CD4-positive, alpha-beta memory T cell (primary cell): ENCODE measurements at regions not wholly inside any gene's neighbourhood (a gene's known extent, or its start where the extent isn't known, plus 50 kb on each side); places are given as distances from the start of the nearest gene placed in this dataset.

Experiments
- CTCF ChIA-PET: fragments of 350-600 bp; sonication (Branson Sonifier 250); formaldehyde crosslinking; loops from one replicate; lab custom pipeline; 2021; ENCODE audit warnings: inconsistent platforms; ENCODE audit not compliant: partially characterized antibody; lab: Charles Lee
- POLR2A ChIA-PET: fragments of 350-600 bp; sonication (Branson Sonifier 250); formaldehyde crosslinking; loops from one replicate; lab custom pipeline; 2021; ENCODE audit not compliant: partially characterized antibody; lab: Charles Lee
- DNase-seq, 5 donors: peaks; one replicate each; pipeline versions ENCODE4 v3.0.0 to v3.0.0-alpha.2; 2020 to 2022; ENCODE audit warnings: mixed read lengths in 1 of 5
- H3K27ac ChIP-seq: one replicate; pipeline ENCODE4 v1.7.0; 2013; ENCODE audit warnings: low read depth, low read length
- H3K27me3 ChIP-seq: 2 replicates; pipeline ENCODE4 v1.7.0; 2013; ENCODE audit warnings: mild to moderate bottlenecking, low read length, moderate library complexity; ENCODE audit not compliant: insufficient read depth
- H3K36me3 ChIP-seq: 2 replicates; pipeline ENCODE4 v1.7.0; 2013; ENCODE audit warnings: mild to moderate bottlenecking, low read length, moderate library complexity; ENCODE audit not compliant: insufficient read depth
- H3K4me1 ChIP-seq: 2 replicates; pipeline ENCODE4 v1.7.0; 2013; ENCODE audit warnings: mild to moderate bottlenecking, low read length, moderate library complexity; ENCODE audit not compliant: insufficient read depth
- H3K4me3 ChIP-seq, 2 donors: one replicate each; pipeline ENCODE4 v1.7.0; 2013; ENCODE audit warnings: low read length in 2 of 2, mild to moderate bottlenecking in 1 of 2
- H3K9me3 ChIP-seq, 2 donors: one replicate each; pipeline ENCODE4 v1.7.0; 2013; ENCODE audit warnings: low read length in 2 of 2, control low read depth in 1 of 2; ENCODE audit not compliant: control insufficient read depth in 1 of 2
- H3K27ac Mint-ChIP-seq, 7 donors: one replicate each; pipeline ENCODE4 v1.8.0; 2020 to 2021; ENCODE audit warnings: mixed read lengths in 7 of 7, mild to moderate bottlenecking in 6 of 7, inconsistent platforms in 3 of 7, moderate library complexity in 3 of 7
- H3K27me3 Mint-ChIP-seq, 2 donors: one replicate each; pipeline ENCODE4 v1.8.0; 2020 to 2021; ENCODE audit warnings: mixed read lengths in 2 of 2
- H3K36me3 Mint-ChIP-seq, 2 donors: one replicate each; pipeline ENCODE4 v1.8.0; 2020 to 2021; ENCODE audit warnings: mixed read lengths in 2 of 2, inconsistent platforms in 1 of 2, mild to moderate bottlenecking in 1 of 2
- H3K4me1 Mint-ChIP-seq, 4 donors: one replicate each; pipeline ENCODE4 v1.8.0; 2020 to 2021; ENCODE audit warnings: mixed read lengths in 4 of 4, mild to moderate bottlenecking in 1 of 4
- H3K4me3 Mint-ChIP-seq, 8 donors: one replicate each; pipeline ENCODE4 v1.8.0; 2020 to 2021; ENCODE audit warnings: mixed read lengths in 8 of 8, mild to moderate bottlenecking in 7 of 8, moderate library complexity in 6 of 8, inconsistent platforms in 3 of 8
- H3K9me3 Mint-ChIP-seq, 8 donors: one replicate each; pipeline ENCODE4 v1.8.0; 2020 to 2021; ENCODE audit warnings: mixed read lengths in 8 of 8, mild to moderate bottlenecking in 5 of 8, inconsistent platforms in 3 of 8, moderate library complexity in 1 of 8
- intact Hi-C: fragments of 100-400 bp; cut with micrococcal nuclease; formaldehyde crosslinking; loops from one replicate; pipeline ENCODE4 v1.15.1; 2023

DNA sequence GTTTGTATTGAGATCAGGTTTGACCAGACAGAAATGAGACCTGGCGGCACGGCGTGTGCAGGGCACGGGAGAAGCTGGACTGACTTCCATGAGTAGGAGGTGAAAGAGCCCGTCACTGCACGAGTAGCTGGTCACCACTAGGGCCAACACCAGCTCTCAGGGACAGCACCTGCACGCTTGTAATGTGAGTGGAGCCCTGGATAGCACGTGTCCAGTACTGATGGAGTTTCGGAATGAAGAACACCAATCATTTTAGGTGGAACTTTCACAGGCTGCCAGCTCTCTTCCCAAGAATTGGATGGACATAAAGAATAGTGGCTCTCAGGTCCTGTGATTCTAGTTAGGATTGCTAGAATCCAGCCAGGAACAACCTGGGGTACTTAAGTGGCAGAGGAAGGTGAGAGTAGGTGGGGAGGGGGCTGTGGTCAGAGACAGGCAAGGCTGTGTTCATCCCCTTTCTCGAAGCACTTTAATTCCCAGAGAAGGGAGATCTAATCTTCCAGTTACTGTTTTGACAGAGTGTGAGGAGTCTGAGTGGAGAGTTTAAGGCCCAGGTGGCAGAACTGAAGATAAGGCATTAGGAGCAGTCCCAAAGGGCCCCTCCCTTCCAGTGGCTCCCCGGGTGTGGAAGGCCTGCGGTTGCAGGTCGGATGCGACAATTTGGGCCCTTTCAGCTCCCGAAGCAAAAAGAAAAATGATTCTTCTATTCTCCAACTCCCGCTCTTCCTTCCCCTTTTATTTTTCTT lies 314.8 kb downstream of the QKI start:
- no peaks in the 10 kb centered on the region for H3K9me3 ChIP-seq
- Mint-ChIP-seq H3K4me3 (no peak overlapping the region), H3K27ac (no peak overlapping the region), H3K27me3 (no peaks in the 10 kb centered on the region), H3K9me3 (peaks cover 0 to 2% (median 0%) of the 10 kb centered on the region in 8 donors), H3K36me3 (no peaks in the 10 kb centered on the region), H3K4me1 (no peaks in the 10 kb centered on the region)
- no peaks in the 10 kb centered on the region for H3K4me1 ChIP-seq
- intact Hi-C loops = no loop called here
- no peak for DNase-seq
- H3K27ac ChIP-seq = no peak overlapping the region
- H3K36me3 ChIP-seq = no peaks in the 10 kb centered on the region
- no peak overlapping the region for H3K4me3 ChIP-seq
- no peaks in the 10 kb centered on the region for H3K27me3 ChIP-seq
- ChIA-PET CTCF (no interaction called here), POLR2A (no interaction called here)

DNA sequence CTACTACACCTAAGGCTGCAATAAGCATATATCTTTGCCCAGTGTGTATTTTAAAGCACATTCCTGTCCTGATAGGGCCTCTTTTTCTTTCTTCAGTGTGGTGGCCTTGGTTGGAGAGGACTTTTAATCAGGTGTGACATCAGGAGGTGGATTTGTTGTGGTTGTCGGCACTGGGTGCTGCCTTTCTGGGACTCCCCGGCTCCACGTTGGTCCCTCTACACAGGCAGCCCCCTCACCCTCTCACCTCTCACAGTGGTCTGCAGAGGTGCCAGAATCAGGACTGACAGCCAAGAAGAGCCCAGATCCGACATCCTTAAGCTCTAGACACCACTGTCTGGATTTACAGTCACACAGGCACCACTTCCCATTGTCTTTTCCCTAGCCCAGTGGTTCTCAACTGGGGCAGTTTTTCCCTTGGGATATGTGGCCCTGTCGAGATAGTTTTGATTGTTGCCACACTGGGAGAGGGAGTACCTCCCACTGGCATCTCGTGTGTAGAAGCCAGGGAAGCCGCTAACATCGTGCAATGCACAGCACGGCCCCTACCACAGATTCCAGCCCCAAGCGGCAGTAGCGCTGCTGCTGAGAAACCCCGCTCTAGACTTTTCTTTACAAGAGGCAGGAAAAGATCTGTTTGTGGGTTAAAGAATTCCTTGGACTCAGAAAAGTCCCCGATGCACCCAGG lies 314.1 kb downstream of the QKI start:
- H3K9me3 Mint-ChIP-seq = peaks cover 0 to 2% (median 0%) of the 10 kb centered on the region in 8 donors
- intact Hi-C loops = no loop called here
- H3K4me3 Mint-ChIP-seq = no peak overlapping the region
- no peaks in the 10 kb centered on the region for H3K27me3 Mint-ChIP-seq
- H3K27me3 ChIP-seq = no peaks in the 10 kb centered on the region
- H3K4me1 ChIP-seq = no peaks in the 10 kb centered on the region
- H3K27ac ChIP-seq = no peak overlapping the region
- no peak overlapping the region for H3K4me3 ChIP-seq
- CTCF ChIA-PET = no interaction called here
- no peaks in the 10 kb centered on the region for H3K9me3 ChIP-seq
- no peaks in the 10 kb centered on the region for H3K36me3 ChIP-seq
- no peaks in the 10 kb centered on the region for H3K4me1 Mint-ChIP-seq
- no peak for DNase-seq
- no peaks in the 10 kb centered on the region for H3K36me3 Mint-ChIP-seq
- no peak overlapping the region for H3K27ac Mint-ChIP-seq
- POLR2A ChIA-PET = no interaction called here

DNA sequence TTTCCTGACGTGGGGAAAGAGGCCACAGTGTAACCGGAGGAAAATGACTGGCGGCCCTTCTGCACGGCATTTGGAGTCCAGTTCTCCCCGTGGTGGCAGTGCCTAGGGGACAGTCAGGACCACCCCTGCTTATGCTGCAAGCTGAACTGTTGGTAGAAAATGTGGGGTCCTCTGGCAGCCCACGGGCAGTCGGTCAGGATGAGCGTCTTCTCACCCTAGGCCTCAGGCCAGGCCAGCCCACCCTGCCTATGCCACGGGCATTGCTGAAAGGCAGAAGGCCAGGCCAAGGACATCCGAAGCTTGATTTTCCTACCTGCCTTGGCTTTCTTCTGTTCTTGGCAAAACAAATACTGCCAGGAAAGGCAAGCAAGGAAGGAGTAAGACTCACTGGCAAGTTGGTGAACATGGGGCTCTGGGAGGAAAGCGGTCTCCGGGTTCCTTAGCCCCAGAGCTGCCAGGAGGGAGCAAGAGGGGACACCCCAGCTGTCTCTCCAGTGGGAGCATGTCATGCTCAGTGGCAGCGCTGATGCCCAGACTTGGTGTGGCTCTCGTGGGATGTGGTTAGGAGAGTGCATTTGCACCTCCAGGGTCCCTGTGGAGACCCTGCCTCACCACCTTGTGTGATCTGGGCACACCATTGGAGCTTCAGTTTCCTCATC lies 311.6 kb downstream of the QKI start:
- H3K36me3 Mint-ChIP-seq = no peaks in the 10 kb centered on the region
- peaks cover 0 to 2% (median 0%) of the 10 kb centered on the region in 8 donors for H3K9me3 Mint-ChIP-seq
- Histone ChIP-seq H3K27ac (no peak overlapping the region), H3K4me1 (no peaks in the 10 kb centered on the region), H3K36me3 (no peaks in the 10 kb centered on the region), H3K9me3 (no peaks in the 10 kb centered on the region), H3K27me3 (no peaks in the 10 kb centered on the region), H3K4me3 (no peak overlapping the region)
- ChIA-PET CTCF (no interaction called here), POLR2A (no interaction called here)
- peaks cover 0 to 1% of the 10 kb centered on the region in 2 donors for H3K27me3 Mint-ChIP-seq
- intact Hi-C loops = no loop called here
- no peak overlapping the region for H3K4me3 Mint-ChIP-seq
- no peak for DNase-seq
- no peaks in the 10 kb centered on the region for H3K4me1 Mint-ChIP-seq
- no peak overlapping the region for H3K27ac Mint-ChIP-seq

DNA sequence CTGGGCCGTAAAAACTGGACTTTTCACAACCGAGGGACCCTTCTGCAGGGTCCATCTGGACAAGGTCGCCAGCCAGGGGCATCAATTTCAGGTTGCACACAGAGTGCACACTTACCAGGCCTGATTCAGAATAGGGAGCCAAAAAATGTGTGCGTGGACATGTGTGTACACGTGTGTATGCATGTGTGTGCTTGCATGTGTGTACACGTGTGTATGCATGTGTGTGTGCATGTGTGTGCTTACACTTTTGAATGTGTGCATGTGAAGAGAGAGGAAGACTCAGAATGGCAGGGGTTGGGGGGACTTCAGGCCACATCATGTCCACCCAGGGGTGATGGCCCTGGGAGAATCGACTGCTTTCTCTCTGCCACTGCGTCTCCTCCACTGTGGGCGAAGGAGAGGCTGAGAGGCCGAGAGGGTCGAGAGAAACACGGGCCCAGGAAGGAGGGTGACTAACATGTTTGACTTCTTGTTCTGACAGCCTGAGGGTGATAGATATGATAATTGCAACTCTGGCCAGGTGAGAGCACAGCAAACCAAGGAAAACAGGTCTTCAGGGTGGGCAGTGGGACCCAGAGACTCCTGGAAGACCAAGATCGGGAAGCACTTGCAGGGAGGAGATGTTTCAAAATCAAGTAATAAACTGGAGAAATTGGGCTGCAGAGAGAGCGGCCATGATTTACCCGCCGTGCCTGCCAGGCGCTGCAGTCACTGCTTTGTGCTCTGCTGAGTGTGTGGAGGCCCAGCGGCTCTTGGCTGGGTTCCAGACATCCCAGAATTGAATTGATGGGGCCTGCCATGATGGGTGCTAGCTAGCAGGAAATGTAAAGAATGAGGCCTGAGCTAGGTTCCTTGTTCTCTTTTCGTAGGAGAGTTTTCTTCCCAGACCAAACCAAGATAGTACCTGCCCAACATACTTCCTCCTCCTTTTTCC lies 310.8 kb downstream of the QKI start:
- Histone ChIP-seq H3K9me3 (no peaks in the 10 kb centered on the region), H3K36me3 (no peaks in the 10 kb centered on the region), H3K4me1 (no peaks in the 10 kb centered on the region), H3K27me3 (no peaks in the 10 kb centered on the region), H3K4me3 (no peak overlapping the region), H3K27ac (no peak overlapping the region)
- H3K36me3 Mint-ChIP-seq = no peaks in the 10 kb centered on the region
- no peak for DNase-seq
- H3K4me1 Mint-ChIP-seq = no peaks in the 10 kb centered on the region
- POLR2A ChIA-PET = no interaction called here
- H3K27me3 Mint-ChIP-seq = peaks cover 0 to 1% of the 10 kb centered on the region in 2 donors
- CTCF ChIA-PET = no interaction called here
- no peak overlapping the region for H3K27ac Mint-ChIP-seq
- peaks cover 0 to 2% (median 0%) of the 10 kb centered on the region in 8 donors for H3K9me3 Mint-ChIP-seq
- intact Hi-C loops = no loop called here
- no peak overlapping the region for H3K4me3 Mint-ChIP-seq

DNA sequence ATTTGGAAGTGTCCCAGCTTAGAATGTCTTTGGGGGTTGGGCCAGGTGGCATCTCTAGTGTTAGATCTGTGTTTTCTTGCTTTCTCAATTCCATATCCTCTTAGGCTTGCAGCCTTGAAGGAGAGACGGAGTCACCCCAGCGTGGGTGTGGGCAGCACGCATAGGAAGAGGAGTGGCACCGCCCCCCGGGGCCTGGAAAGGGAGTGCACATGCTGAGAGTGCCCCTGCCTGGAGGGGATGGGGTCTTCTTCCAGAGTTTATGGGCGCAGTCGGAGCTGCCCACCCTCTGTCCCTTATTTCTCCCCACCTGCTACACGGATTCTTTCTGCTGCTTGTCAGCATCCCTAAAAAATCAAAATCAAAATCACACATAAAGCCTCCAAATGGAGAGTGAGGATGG lies 309.7 kb downstream of the QKI start:
- CTCF ChIA-PET = no interaction called here

DNA sequence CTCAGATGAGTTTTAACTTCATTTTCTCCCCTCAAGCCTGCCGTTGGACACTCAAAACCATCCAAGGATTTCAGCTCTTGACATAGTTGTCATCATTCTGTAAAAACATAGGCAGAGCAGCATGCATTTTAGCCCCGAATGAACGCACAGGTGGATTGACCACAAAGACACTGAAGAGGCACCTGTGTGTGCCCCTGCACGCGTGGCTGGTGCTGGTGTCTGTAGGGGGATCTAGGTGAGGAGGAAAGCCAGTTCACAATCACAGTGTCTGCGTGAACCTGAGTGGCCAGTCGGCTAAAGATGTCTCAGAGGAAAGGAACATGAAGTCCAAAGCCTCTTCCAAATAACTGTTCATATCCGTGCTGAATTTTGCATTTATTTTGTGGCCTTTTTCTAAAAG lies 309.2 kb downstream of the QKI start:
- peaks cover 0 to 2% (median 0%) of the 10 kb centered on the region in 8 donors for H3K9me3 Mint-ChIP-seq
- H3K27me3 Mint-ChIP-seq = peaks cover 0 to 1% of the 10 kb centered on the region in 2 donors
- Histone ChIP-seq H3K27ac (no peak overlapping the region), H3K9me3 (no peaks in the 10 kb centered on the region), H3K4me3 (no peak overlapping the region), H3K36me3 (no peaks in the 10 kb centered on the region), H3K27me3 (no peaks in the 10 kb centered on the region), H3K4me1 (no peaks in the 10 kb centered on the region)
- no peak overlapping the region for H3K27ac Mint-ChIP-seq
- no peaks in the 10 kb centered on the region for H3K36me3 Mint-ChIP-seq
- H3K4me3 Mint-ChIP-seq = no peak overlapping the region
- intact Hi-C loops = no loop called here
- ChIA-PET POLR2A (no interaction called here), CTCF (no interaction called here)
- H3K4me1 Mint-ChIP-seq = no peaks in the 10 kb centered on the region
- no peak for DNase-seq

More for the DNA sequence above, 309.7 kb downstream of the QKI start:
- peaks cover 0 to 1% of the 10 kb centered on the region in 2 donors for H3K27me3 Mint-ChIP-seq
- no peaks in the 10 kb centered on the region for H3K36me3 ChIP-seq
- POLR2A ChIA-PET = no interaction called here
- H3K36me3 Mint-ChIP-seq = no peaks in the 10 kb centered on the region
- H3K27me3 ChIP-seq = no peaks in the 10 kb centered on the region
- H3K9me3 ChIP-seq = no peaks in the 10 kb centered on the region
- no peak overlapping the region for H3K27ac ChIP-seq
- H3K4me1 ChIP-seq = no peaks in the 10 kb centered on the region
- intact Hi-C loops = no loop called here
- no peak overlapping the region for H3K4me3 Mint-ChIP-seq
- no peak overlapping the region for H3K27ac Mint-ChIP-seq
- H3K4me1 Mint-ChIP-seq = no peaks in the 10 kb centered on the region
- peaks cover 0 to 2% (median 0%) of the 10 kb centered on the region in 8 donors for H3K9me3 Mint-ChIP-seq
- no peak for DNase-seq
- no peak overlapping the region for H3K4me3 ChIP-seq
